Tibial nerve (tissue), 4 donors: ENCODE measurements at regions not wholly inside any gene's neighbourhood (a gene's known extent, or its start where the extent isn't known, plus 50 kb on each side); places are given as distances from the start of the nearest gene placed in this dataset.
"Not testable (repeated sequence)": the region's sequence is repeated elsewhere in the genome, so short reads cannot be mapped to it uniquely, and the experiment has no call there.

Experiments
- EP300 ChIP-seq, 2 donors: sonication (generic); formaldehyde crosslinking; IDR thresholded peaks; one replicate each; pipeline ENCODE4 v1.6.1; 2017; ENCODE audit warnings: antibody characterized with exemption in 2 of 2, mild to moderate bottlenecking in 1 of 2
- POLR2A ChIP-seq, 2 donors: fragments of 450-650 bp; IDR thresholded peaks; one replicate each; pipeline ENCODE4 v1.6.1; 2017; ENCODE audit warnings: antibody characterized with exemption in 2 of 2, mild to moderate bottlenecking in 2 of 2, moderate library complexity in 2 of 2
- TF ChIP-seq, protein P1 (sequence below), 5 experiments: fragments of 200-600 bp in 3 of 5; fragments of 450-650 bp in 2 of 5; sonication (generic) in 3 of 5; IDR thresholded peaks; one replicate each; pipeline ENCODE4 v1.5.1; 2016 to 2019; ENCODE audit warnings: antibody characterized with exemption in 5 of 5, mild to moderate bottlenecking in 3 of 5, moderate library complexity in 2 of 5

DNA sequence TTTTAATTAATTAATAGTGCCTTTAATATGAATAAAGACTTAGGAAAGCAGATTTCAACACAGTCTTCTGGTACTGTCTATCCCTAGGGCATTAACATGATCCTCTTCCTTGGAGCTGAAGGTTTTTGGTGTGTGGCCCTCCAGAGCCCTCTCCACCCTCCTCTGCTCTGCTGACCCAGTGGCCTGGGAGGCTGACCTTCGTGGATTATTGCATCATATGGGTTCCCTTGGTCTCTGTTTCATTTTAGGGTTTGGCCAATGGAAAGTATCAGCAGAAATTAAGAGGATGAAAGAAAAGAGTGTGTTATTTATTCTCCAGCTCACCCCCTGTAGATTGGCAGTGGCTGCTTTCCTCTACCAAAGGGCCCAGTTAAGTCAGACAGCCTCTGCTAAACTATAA lies 73.8 kb upstream of the KIF2A start:
- TF ChIP-seq EP300, POLR2A (IDR thresholded peaks at IDR 0.05): not testable (repeated sequence)
- TF ChIP-seq, protein P1, sequence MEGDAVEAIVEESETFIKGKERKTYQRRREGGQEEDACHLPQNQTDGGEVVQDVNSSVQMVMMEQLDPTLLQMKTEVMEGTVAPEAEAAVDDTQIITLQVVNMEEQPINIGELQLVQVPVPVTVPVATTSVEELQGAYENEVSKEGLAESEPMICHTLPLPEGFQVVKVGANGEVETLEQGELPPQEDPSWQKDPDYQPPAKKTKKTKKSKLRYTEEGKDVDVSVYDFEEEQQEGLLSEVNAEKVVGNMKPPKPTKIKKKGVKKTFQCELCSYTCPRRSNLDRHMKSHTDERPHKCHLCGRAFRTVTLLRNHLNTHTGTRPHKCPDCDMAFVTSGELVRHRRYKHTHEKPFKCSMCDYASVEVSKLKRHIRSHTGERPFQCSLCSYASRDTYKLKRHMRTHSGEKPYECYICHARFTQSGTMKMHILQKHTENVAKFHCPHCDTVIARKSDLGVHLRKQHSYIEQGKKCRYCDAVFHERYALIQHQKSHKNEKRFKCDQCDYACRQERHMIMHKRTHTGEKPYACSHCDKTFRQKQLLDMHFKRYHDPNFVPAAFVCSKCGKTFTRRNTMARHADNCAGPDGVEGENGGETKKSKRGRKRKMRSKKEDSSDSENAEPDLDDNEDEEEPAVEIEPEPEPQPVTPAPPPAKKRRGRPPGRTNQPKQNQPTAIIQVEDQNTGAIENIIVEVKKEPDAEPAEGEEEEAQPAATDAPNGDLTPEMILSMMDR (IDR thresholded peaks at IDR 0.05) = not testable (repeated sequence)
